BJ (cell line): ENCODE measurements at regions not wholly inside any gene's neighbourhood (a gene's known extent, or its start where the extent isn't known, plus 50 kb on each side); places are given as distances from the start of the nearest gene placed in this dataset.

Source experiments
- CTCF ChIA-PET: fragments of 350-600 bp; formaldehyde crosslinking; extraction: SDS; loops from one replicate; lab custom pipeline; 2021; ENCODE audit warnings: antibody characterized with exemption, inconsistent platforms; lab: Yijun Ruan, JAX
- POLR2A ChIA-PET: fragments of 300-600 bp; sonication (Branson Sonifier 250); formaldehyde crosslinking; extraction: SDS; loops from one replicate; lab custom pipeline; 2021; ENCODE audit warnings: antibody characterized with exemption; lab: Charles Lee
- DNase-seq: peaks from one replicate; pipeline ENCODE4 v3.0.0-alpha.2; 2011; ENCODE audit warnings: low read depth
- H3K27me3 ChIP-seq: 2 replicates; pipeline ENCODE4 v1.6.0; 2011; ENCODE audit warnings: low read length; ENCODE audit not compliant: control insufficient read depth, insufficient read depth
- H3K36me3 ChIP-seq: 2 replicates; pipeline ENCODE4 v1.5.1; 2011; ENCODE audit warnings: low read length; ENCODE audit not compliant: control insufficient read depth, insufficient read depth
- H3K4me3 ChIP-seq: 2 replicates; pipeline ENCODE4 v1.5.1; 2011; ENCODE audit warnings: low read depth, mild to moderate bottlenecking, control low read depth, low read length
- TF ChIP-seq, protein P1 (sequence below): IDR thresholded peaks from 2 replicates; pipeline ENCODE4 v1.5.1; 2011; ENCODE audit warnings: low read depth, mild to moderate bottlenecking, control low read depth, inconsistent platforms, low read length, moderate library complexity; ENCODE audit not compliant: insufficient read depth

DNA sequence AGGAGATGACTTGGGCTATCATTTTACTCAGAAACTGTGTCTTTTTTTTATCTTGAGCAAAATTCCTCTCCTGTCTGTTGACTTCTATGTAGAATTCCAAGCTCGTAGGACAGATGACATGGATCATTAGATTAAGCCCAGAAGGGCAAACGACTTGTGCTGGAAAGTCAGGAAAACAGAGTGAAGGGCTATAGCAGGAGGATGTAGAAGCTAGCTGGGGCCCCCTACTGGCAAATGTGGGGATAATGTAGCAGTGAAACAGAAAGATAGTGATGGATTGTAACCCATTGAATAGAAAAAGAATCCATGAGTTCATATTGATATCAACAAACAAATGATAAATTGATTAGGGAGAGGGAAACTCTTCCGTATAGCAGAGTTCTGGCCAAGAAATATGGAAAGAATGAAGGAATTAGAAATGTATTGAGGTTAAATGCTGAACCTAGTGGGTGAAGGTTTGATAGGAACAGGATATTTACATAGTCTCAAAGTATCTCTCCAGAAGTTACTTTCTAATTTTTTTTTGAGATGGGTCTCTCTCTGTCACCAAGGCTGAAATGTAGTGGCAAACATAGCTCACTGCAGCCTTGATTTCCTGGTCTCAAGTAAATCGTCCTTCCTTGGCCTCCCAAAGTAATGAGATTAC is 103.6 kb downstream of the LYZL1 start:
- Histone ChIP-seq H3K4me3 (no peak overlapping the region), H3K27me3 (peaks cover 24% of the 10 kb centered on the region), H3K36me3 (no peaks in the 10 kb centered on the region)
- TF ChIP-seq, protein P1, sequence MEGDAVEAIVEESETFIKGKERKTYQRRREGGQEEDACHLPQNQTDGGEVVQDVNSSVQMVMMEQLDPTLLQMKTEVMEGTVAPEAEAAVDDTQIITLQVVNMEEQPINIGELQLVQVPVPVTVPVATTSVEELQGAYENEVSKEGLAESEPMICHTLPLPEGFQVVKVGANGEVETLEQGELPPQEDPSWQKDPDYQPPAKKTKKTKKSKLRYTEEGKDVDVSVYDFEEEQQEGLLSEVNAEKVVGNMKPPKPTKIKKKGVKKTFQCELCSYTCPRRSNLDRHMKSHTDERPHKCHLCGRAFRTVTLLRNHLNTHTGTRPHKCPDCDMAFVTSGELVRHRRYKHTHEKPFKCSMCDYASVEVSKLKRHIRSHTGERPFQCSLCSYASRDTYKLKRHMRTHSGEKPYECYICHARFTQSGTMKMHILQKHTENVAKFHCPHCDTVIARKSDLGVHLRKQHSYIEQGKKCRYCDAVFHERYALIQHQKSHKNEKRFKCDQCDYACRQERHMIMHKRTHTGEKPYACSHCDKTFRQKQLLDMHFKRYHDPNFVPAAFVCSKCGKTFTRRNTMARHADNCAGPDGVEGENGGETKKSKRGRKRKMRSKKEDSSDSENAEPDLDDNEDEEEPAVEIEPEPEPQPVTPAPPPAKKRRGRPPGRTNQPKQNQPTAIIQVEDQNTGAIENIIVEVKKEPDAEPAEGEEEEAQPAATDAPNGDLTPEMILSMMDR, result peak; percentile 85
- POLR2A ChIA-PET, result no interaction called here
- no peak for DNase-seq
- CTCF ChIA-PET, result interaction anchor here (0.7 to 4.4 kb wide), 23 partner anchors 8 to 140 kb away, joined by 3 to 31 read pairs (median 5); no protein-coding TSS in a partner anchor

DNA sequence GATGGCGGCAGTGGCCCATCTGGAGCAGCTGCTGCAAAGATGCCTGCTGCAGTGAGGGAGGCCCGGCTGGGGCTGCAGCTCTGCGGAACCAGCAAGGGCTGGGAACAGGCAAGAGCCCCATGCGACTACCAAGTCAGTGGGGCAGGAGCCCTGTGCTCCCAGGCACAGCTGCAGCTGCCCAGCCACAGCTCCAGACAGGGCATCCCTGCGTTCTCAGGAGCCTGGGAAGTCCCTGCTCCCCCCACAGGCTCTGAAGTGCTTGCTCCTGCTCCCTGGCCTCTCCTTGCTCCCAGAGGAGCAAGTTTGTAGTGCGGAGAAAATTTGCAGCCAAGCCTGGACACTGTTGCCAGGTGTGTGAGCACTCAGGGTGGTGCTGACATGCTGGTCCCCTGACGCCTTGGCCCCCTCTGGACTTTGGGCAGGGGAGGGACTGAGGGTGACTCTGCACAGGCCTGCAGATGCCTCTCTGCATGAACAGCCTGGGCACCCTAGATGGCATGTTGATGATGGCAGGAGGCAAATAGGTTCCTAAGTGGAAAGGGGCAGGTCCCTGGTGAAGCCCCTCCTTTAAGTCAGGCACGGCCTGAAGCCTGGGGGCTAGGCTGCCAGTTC is 105.6 kb downstream of the LYZL1 start:
- no peak for DNase-seq
- Histone ChIP-seq H3K27me3 (peaks cover 26% of the 10 kb centered on the region), H3K4me3 (no peak overlapping the region), H3K36me3 (no peaks in the 10 kb centered on the region)
- CTCF ChIA-PET, result interaction anchor here (0.7 to 4.4 kb wide), 15 partner anchors 8 to 730 kb away, joined by 3 to 31 read pairs (median 3); no protein-coding TSS in a partner anchor
- TF ChIP-seq, protein P1, result no peak
- POLR2A ChIA-PET, result no interaction called here

DNA sequence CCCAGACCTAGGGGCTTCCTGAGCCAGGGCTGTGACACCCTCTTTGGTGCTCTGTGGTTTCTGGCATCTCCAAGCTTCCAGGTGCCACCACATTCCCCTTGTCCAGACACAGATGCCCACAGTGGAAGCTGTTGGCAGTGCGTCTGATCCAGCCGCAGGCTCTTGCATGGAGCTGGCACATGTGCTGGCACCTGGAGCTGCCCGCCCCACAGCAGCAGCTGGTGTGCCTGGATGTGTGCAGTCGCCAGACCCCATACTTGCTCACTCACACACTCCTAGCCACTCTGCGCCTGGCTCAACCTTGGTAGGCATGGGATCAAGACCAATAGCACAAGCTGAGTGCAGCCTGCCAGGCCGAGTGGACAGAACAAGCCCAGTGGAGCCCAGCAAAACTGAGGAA is 106.5 kb downstream of the LYZL1 start:
- H3K27me3 ChIP-seq, result peaks cover 24% of the 10 kb centered on the region
- H3K4me3 ChIP-seq, result no peak overlapping the region
- ChIA-PET POLR2A (no interaction called here), CTCF (interaction anchor here (0.9 to 4.4 kb wide), 8 partner anchors 9 to 101 kb away, joined by 3 to 31 read pairs (median 4); no protein-coding TSS in a partner anchor)
- no peak for DNase-seq
- TF ChIP-seq, protein P1, result no peak
- no peaks in the 10 kb centered on the region for H3K36me3 ChIP-seq

DNA sequence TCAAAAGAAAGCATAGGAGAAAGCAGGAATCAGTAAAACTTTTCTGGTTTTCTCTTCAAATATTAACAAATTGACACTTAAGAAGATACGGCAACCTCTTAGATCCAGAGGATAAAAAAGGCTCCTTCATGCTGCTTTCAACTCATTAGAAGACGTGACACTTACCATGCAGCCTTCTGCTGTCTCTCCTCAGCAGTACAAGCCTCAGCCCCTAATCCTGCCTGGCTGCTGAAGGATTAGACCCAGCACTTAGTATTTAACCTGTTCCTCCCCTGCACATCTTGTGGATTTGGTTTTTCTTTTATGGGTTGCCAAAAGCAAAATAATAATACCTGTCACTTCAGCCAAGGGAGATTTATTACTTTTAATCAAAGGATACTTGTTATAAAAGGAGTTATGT is 108.4 kb downstream of the LYZL1 start:
- Histone ChIP-seq H3K27me3 (peaks cover 22% of the 10 kb centered on the region), H3K36me3 (no peaks in the 10 kb centered on the region), H3K4me3 (no peak overlapping the region)
- POLR2A ChIA-PET, result no interaction called here
- no peak for DNase-seq
- CTCF ChIA-PET, result interaction anchor here (1.2 to 3.5 kb wide), 2 partner anchors 11 to 20 kb away, joined by 4 to 19 read pairs; no protein-coding TSS in a partner anchor
- TF ChIP-seq, protein P1, result no peak

DNA sequence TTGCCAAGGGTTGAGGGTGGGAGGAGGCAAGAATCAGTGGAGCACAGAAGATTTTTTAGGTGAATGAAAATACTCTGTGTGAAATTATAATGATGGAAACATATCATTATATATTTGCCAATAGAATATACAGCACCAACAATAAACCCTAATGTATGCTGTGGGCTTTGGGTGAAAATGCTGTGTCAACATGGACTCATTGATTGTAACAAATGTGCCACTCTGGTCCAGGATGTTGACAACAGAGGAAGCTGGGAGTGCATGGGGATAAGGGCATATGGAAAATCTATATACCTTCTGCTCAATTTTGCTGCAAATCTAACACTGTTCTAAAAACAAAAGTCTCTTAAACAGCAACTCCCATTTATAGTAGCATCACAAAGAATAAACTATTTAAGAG is 114.3 kb downstream of the LYZL1 start:
- DNase-seq, result no peak
- CTCF ChIA-PET, result interaction anchor here (1.3 kb wide), 1 partner anchor 11 kb away, joined by 6 read pairs; no protein-coding TSS in a partner anchor
- POLR2A ChIA-PET, result no interaction called here
- TF ChIP-seq, protein P1, result no peak
- no peaks in the 10 kb centered on the region for H3K27me3 ChIP-seq
- H3K4me3 ChIP-seq, result no peak overlapping the region
- no peaks in the 10 kb centered on the region for H3K36me3 ChIP-seq
